ENCODE measurements at regions not wholly inside any gene's neighbourhood (a gene's known extent, or its start where the extent isn't known, plus 50 kb on each side); places are given as distances from the start of the nearest gene placed in this dataset.

DNA sequence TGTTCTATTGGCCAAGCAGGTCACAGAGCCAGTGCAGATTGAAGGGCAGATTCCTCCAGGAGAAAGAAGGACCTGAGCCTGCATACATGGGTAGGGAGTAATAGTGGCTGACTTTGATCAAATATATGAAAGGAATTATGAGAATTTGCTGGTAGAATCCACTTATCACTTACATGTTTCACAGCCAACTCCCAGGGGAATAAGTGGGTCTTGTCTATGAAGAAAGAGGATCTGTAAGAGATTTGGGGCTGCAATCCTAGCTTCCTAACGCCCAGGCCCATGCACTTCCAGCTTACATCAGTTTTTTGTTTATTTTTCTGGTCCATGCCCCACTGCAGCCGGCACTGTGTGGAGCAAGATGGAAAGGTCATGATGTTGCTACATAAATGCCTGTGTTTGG is 107.9 kb upstream of the SYNDIG1 start:
- TF ChIP-seq CTCF (IDR thresholded peaks at IDR 0.05; ENCODE audit: insufficient read depth, low read depth, low read length) = no peak
- no peak for TF ChIP-seq EZH2 (IDR thresholded peaks at IDR 0.05; ENCODE audit: insufficient read depth, low read length)
